Stomach (tissue), 4 donors: ENCODE measurements at regions not wholly inside any gene's neighbourhood (a gene's known extent, or its start where the extent isn't known, plus 50 kb on each side); places are given as distances from the start of the nearest gene placed in this dataset.

Experiments
- CTCF ChIP-seq, 7 experiments: fragments of 450-650 bp in 4 of 7; fragments of 200-600 bp in 3 of 7; sonication (generic) in 3 of 7; IDR thresholded peaks; one replicate each; pipeline ENCODE4 v1.5.1; 2016 to 2019; ENCODE audit warnings: antibody characterized with exemption in 7 of 7, control low read depth in 2 of 7, mild to moderate bottlenecking in 1 of 7
- EP300 ChIP-seq: sonication (generic); formaldehyde crosslinking; IDR thresholded peaks from one replicate; pipeline ENCODE4 v1.6.1; 2017; ENCODE audit warnings: antibody characterized with exemption
- POLR2A ChIP-seq, 4 donors: fragments of 450-650 bp; IDR thresholded peaks; one replicate each; pipeline ENCODE4 v1.6.1; 2016; ENCODE audit warnings: antibody characterized with exemption in 4 of 4, control low read depth in 2 of 4, mild to moderate bottlenecking in 1 of 4, moderate library complexity in 1 of 4

GRCh38 chr11:96447208-96448110, 57.6 kb downstream of the JRKL start:
- TF ChIP-seq CTCF (IDR thresholded peaks at IDR 0.05) = no peak
- TF ChIP-seq POLR2A (IDR thresholded peaks at IDR 0.05) = no peak
- no peak for TF ChIP-seq EP300
